ENCODE measurements at regions not wholly inside any gene's neighbourhood (a gene's known extent, or its start where the extent isn't known, plus 50 kb on each side); places are given as distances from the start of the nearest gene placed in this dataset.

GRCh38 chr12:111138016-111138415 lies 217.6 kb upstream of the MYL2 start:
- Mint-ChIP-seq H3K9me3 (peaks cover 27% of the 10 kb centered on the region), H3K4me1 (peaks cover 24% of the 10 kb centered on the region), H3K4me3 (no peak overlapping the region), H3K27me3 (ENCODE audit: insufficient read depth, low read depth, poor library complexity) (peaks cover 3% of the 10 kb centered on the region), H3K36me3 (ENCODE audit: low read depth) (peaks cover 18% of the 10 kb centered on the region), H3K27ac (no peak overlapping the region)
- Histone ChIP-seq H4K20me1 (replicated peaks; ENCODE audit: insufficient read depth) (no peaks in the 10 kb centered on the region; the same call in 1 of the 2 replicates), H3K4me1 (ENCODE audit: insufficient read depth) (peaks cover 18% of the 10 kb centered on the region), H3K27me3 (ENCODE audit: insufficient read depth) (no peaks in the 10 kb centered on the region), H3K9me2 (ENCODE audit: insufficient read depth) (no peaks in the 10 kb centered on the region), H3F3A (replicated peaks; ENCODE audit: low read depth) (0 out of 2 replicates have a peak, but pooled peaks cover 3% of the 10 kb centered on the region), H3K36me3 (ENCODE audit: insufficient read depth) (no peaks in the 10 kb centered on the region), H3K79me2 (replicated peaks; ENCODE audit: insufficient read depth) (no peaks in the 10 kb centered on the region), H3K4me2 (no peak overlapping the region), H2AFZ (no peak overlapping the region), H3K4me3 (no peak overlapping the region), H3K27ac (ENCODE audit: low read depth) (no peak overlapping the region)
- ATAC-seq (no peak), DNase-seq (ENCODE audit: low spot score) (no peak)
- TF ChIP-seq POLR2AphosphoS5 (IDR thresholded peaks at IDR 0.05; ENCODE audit: low read depth) (no peak), CREB1 (CRISPR knock-in tag; IDR thresholded peaks at IDR 0.05; ENCODE audit: low read depth) (no peak), STAT1 (IDR thresholded peaks at IDR 0.05; ENCODE audit: unreplicated experiment) (no peak), CTCF (conservative IDR thresholded peaks at IDR 0.05; ENCODE audit: low read depth in 2 of 2) (0 out of 4 replicates have a peak, but pooled peaks of 1 of the 2 experiments have one; percentile 8), EZH2 (IDR thresholded peaks at IDR 0.05; ENCODE audit: low read depth, unreplicated experiment) (no peak)

- Histone ChIP-seq H3K4me1 (ENCODE audit: insufficient read depth) (no peaks in the 10 kb centered on the region), H3K27me3 (ENCODE audit: insufficient read depth) (no peaks in the 10 kb centered on the region)
- TF ChIP-seq REST (IDR thresholded peaks at IDR 0.05; ENCODE audit: unreplicated experiment) (no peak), ZNF462 (CRISPR knock-in tag; IDR thresholded peaks at IDR 0.05) (no peak), ETS1 (IDR thresholded peaks at IDR 0.05) (no peak), EZH2phosphoT487 (IDR thresholded peaks at IDR 0.05; ENCODE audit: unreplicated experiment) (no peak), POLR2AphosphoS5 (IDR thresholded peaks at IDR 0.05; ENCODE audit: low read depth) (no peak)
These were observed 215.0 kb upstream of the MYL2 start for GRCh38 chr12:111135293-111135832.

More at GRCh38 chr12:111135293-111135832, 215.0 kb upstream of the MYL2 start:
- Histone ChIP-seq H3F3A (replicated peaks; ENCODE audit: low read depth) (no peaks in the 10 kb centered on the region), H3K4me2 (no peak overlapping the region), H3K79me2 (replicated peaks; ENCODE audit: insufficient read depth) (no peaks in the 10 kb centered on the region), H4K20me1 (replicated peaks; ENCODE audit: insufficient read depth) (no peaks in the 10 kb centered on the region; the same call in 1 of the 2 replicates), H3K27ac (ENCODE audit: low read depth) (no peak overlapping the region), H3K9me2 (ENCODE audit: insufficient read depth) (no peaks in the 10 kb centered on the region), H3K36me3 (ENCODE audit: insufficient read depth) (no peaks in the 10 kb centered on the region), H3K4me3 (no peak overlapping the region), H2AFZ (no peak overlapping the region)
- H3K36me3 Mint-ChIP-seq (ENCODE audit: low read depth): peaks cover 30% of the 10 kb centered on the region
- ATAC-seq: no peak
- H3K4me3 Mint-ChIP-seq: no peak overlapping the region
- no peak overlapping the region for H3K27ac Mint-ChIP-seq
- H3K27me3 Mint-ChIP-seq (ENCODE audit: insufficient read depth, low read depth, poor library complexity): no peaks in the 10 kb centered on the region
- peaks cover 49% of the 10 kb centered on the region for H3K9me3 Mint-ChIP-seq
- no peak for DNase-seq (ENCODE audit: low spot score)
- H3K4me1 Mint-ChIP-seq: peaks cover 4% of the 10 kb centered on the region
